Suprapubic skin (tissue), 4 donors: ENCODE measurements at regions not wholly inside any gene's neighbourhood (a gene's known extent, or its start where the extent isn't known, plus 50 kb on each side); places are given as distances from the start of the nearest gene placed in this dataset.

Experiments
- DNase-seq, 2 donors: peaks; one replicate each; pipeline ENCODE4 v3.0.0-alpha.2; 2019; ENCODE audit warnings: low spot score in 2 of 2
- H3K27ac ChIP-seq: fragments of 200-600 bp; sonication (generic); one replicate; pipeline ENCODE4 v1.5.1; 2019
- H3K27me3 ChIP-seq: fragments of 200-600 bp; sonication (generic); one replicate; pipeline ENCODE4 v1.5.1; 2019
- H3K36me3 ChIP-seq: fragments of 200-600 bp; sonication (generic); one replicate; pipeline ENCODE4 v1.5.1; 2019
- H3K4me1 ChIP-seq: fragments of 200-600 bp; sonication (generic); one replicate; pipeline ENCODE4 v1.5.1; 2019
- H3K4me3 ChIP-seq: fragments of 200-600 bp; sonication (generic); one replicate; pipeline ENCODE4 v1.5.1; 2019; ENCODE audit warnings: mild to moderate bottlenecking
- H3K9me3 ChIP-seq: fragments of 200-600 bp; sonication (generic); one replicate; pipeline ENCODE4 v1.5.1; 2019
- CTCF ChIP-seq, 2 donors: fragments of 200-600 bp in 1 of 2; fragments of 450-650 bp in 1 of 2; sonication (generic) in 1 of 2; IDR thresholded peaks; one replicate each; pipeline ENCODE4 v1.5.1; 2016 to 2019; ENCODE audit warnings: antibody characterized with exemption in 2 of 2, mild to moderate bottlenecking in 1 of 2, moderate library complexity in 1 of 2
- EP300 ChIP-seq: sonication (generic); formaldehyde crosslinking; IDR thresholded peaks from one replicate; pipeline ENCODE4 v1.6.1; 2017; ENCODE audit warnings: antibody characterized with exemption
- POLR2A ChIP-seq, 2 donors: fragments of 450-650 bp; IDR thresholded peaks; one replicate each; pipeline ENCODE4 v1.6.1; 2017; ENCODE audit warnings: antibody characterized with exemption in 2 of 2, mild to moderate bottlenecking in 2 of 2, moderate library complexity in 2 of 2
- POLR2AphosphoS5 ChIP-seq, 3 donors: sonication (generic); formaldehyde crosslinking; IDR thresholded peaks; one replicate each; pipeline ENCODE4 v1.6.1; 2017; ENCODE audit warnings: antibody characterized with exemption in 3 of 3
- WGBS: methylation state at CpG from one replicate; pipeline ENCODE4 v1.1.5; 2018; 5-methylcytosine and 5-hydroxymethylcytosine counted together

- no peaks in the 10 kb centered on the region for H3K36me3 ChIP-seq
- WGBS, result 92% methylated on average over 4 of the region's 4 CpGs
- no peaks in the 10 kb centered on the region for H3K27me3 ChIP-seq
- H3K27ac ChIP-seq, result no peak overlapping the region
- H3K4me3 ChIP-seq, result no peak overlapping the region
- H3K9me3 ChIP-seq, result no peaks in the 10 kb centered on the region
- no peaks in the 10 kb centered on the region for H3K4me1 ChIP-seq
- DNase-seq, result no peak
- TF ChIP-seq CTCF (IDR thresholded peaks at IDR 0.05) (no peak), POLR2AphosphoS5 (IDR thresholded peaks at IDR 0.05) (no peak), POLR2A (IDR thresholded peaks at IDR 0.05) (no peak), EP300 (no peak)
These were observed 184.1 kb upstream of the LNX1 start for GRCh38 chr4:53775381-53775780.

GRCh38 chr4:53771326-53771725 lies 180.0 kb upstream of the LNX1 start:
- no peak for TF ChIP-seq EP300
- no peak for TF ChIP-seq POLR2A (IDR thresholded peaks at IDR 0.05)
- TF ChIP-seq CTCF (IDR thresholded peaks at IDR 0.05), result no peak
- TF ChIP-seq POLR2AphosphoS5 (IDR thresholded peaks at IDR 0.05), result no peak
- no peak overlapping the region for H3K27ac ChIP-seq
- no peaks in the 10 kb centered on the region for H3K36me3 ChIP-seq
- H3K9me3 ChIP-seq, result no peaks in the 10 kb centered on the region
- H3K4me3 ChIP-seq, result no peak overlapping the region
- no peaks in the 10 kb centered on the region for H3K27me3 ChIP-seq
- DNase-seq, result no peak
- H3K4me1 ChIP-seq, result no peaks in the 10 kb centered on the region
- 62% methylated on average over 3 of the region's 3 CpGs for WGBS

GRCh38 chr4:53767482-53767881 lies 176.2 kb upstream of the LNX1 start:
- Histone ChIP-seq H3K27ac (no peak overlapping the region), H3K4me3 (no peak overlapping the region), H3K27me3 (no peaks in the 10 kb centered on the region), H3K4me1 (no peaks in the 10 kb centered on the region), H3K9me3 (no peaks in the 10 kb centered on the region), H3K36me3 (no peaks in the 10 kb centered on the region)
- WGBS, result 45% methylated on average over 2 of the region's 2 CpGs
- TF ChIP-seq POLR2AphosphoS5 (IDR thresholded peaks at IDR 0.05), result no peak
- no peak for TF ChIP-seq CTCF (IDR thresholded peaks at IDR 0.05)
- no peak for TF ChIP-seq EP300
- TF ChIP-seq POLR2A (IDR thresholded peaks at IDR 0.05), result no peak
- DNase-seq, result no peak

GRCh38 chr4:53764761-53765490 lies 173.6 kb upstream of the LNX1 start:
- no peak overlapping the region for H3K27ac ChIP-seq

More at GRCh38 chr4:53764761-53765490, 173.6 kb upstream of the LNX1 start:
- H3K27me3 ChIP-seq, result no peaks in the 10 kb centered on the region
- H3K4me3 ChIP-seq, result no peak overlapping the region
- no peak for DNase-seq
- no peaks in the 10 kb centered on the region for H3K9me3 ChIP-seq
- H3K36me3 ChIP-seq, result no peaks in the 10 kb centered on the region
- no peak for TF ChIP-seq POLR2A (IDR thresholded peaks at IDR 0.05)
- TF ChIP-seq POLR2AphosphoS5 (IDR thresholded peaks at IDR 0.05), result no peak
- TF ChIP-seq CTCF (IDR thresholded peaks at IDR 0.05), result no peak
- TF ChIP-seq EP300, result no peak
- WGBS, result 30% methylated on average over 3 of the region's 3 CpGs
- no peaks in the 10 kb centered on the region for H3K4me1 ChIP-seq
